ENCODE measurements at regions not wholly inside any gene's neighbourhood (a gene's known extent, or its start where the extent isn't known, plus 50 kb on each side); places are given as distances from the start of the nearest gene placed in this dataset.

GRCh38 chr5:58121391-58121790, 338.5 kb downstream of the PLK2 start:
- TF ChIP-seq EZH2 (IDR thresholded peaks at IDR 0.05) (no peak), CTCF (IDR thresholded peaks at IDR 0.05) (no peak)
